BLaER1 (cell line): ENCODE measurements at regions not wholly inside any gene's neighbourhood (a gene's known extent, or its start where the extent isn't known, plus 50 kb on each side); places are given as distances from the start of the nearest gene placed in this dataset.
"Not testable (repeated sequence)": the region's sequence is repeated elsewhere in the genome, so short reads cannot be mapped to it uniquely, and the experiment has no call there.

Experiments
- H3K27ac ChIP-seq: shearing (Covaris generic); formaldehyde crosslinking; 2 replicates; pipeline ENCODE4 v1.8.1; 2022
- H3K27me3 ChIP-seq: shearing (Covaris generic); formaldehyde crosslinking; 2 replicates; pipeline ENCODE4 v1.8.1; 2022
- H3K36me3 ChIP-seq: shearing (Covaris generic); formaldehyde crosslinking; 2 replicates; pipeline ENCODE4 v1.8.1; 2022
- H3K4me1 ChIP-seq: shearing (Covaris generic); formaldehyde crosslinking; 2 replicates; pipeline ENCODE4 v1.8.1; 2022
- H3K4me2 ChIP-seq: shearing (Covaris generic); formaldehyde crosslinking; 2 replicates; pipeline ENCODE4 v1.8.1; 2022
- H3K4me3 ChIP-seq: shearing (Covaris generic); formaldehyde crosslinking; 2 replicates; pipeline ENCODE4 v1.8.1; 2022
- H3K9ac ChIP-seq: shearing (Covaris generic); formaldehyde crosslinking; 2 replicates; pipeline ENCODE4 v1.8.1; 2022
- H3K9me3 ChIP-seq: shearing (Covaris generic); formaldehyde crosslinking; 2 replicates; pipeline ENCODE4 v1.8.1; 2022
- H4K20me1 ChIP-seq: shearing (Covaris generic); formaldehyde crosslinking; 2 replicates; pipeline ENCODE4 v1.8.1; 2022
- Cebpa-rat ChIP-seq: shearing (Covaris generic); IDR thresholded peaks from 2 replicates; pipeline ENCODE4 v1.8.1; 2022

- Histone ChIP-seq H3K9ac (no peak overlapping the region), H3K27me3 (no peaks in the 10 kb centered on the region), H3K36me3 (no peaks in the 10 kb centered on the region), H3K4me1 (no peaks in the 10 kb centered on the region), H3K9me3 (peaks cover 15% of the 10 kb centered on the region), H4K20me1 (no peaks in the 10 kb centered on the region), H3K4me3 (no peak overlapping the region), H3K4me2 (no peak overlapping the region), H3K27ac (no peak overlapping the region)
- TF ChIP-seq Cebpa-rat: no peak
Measured at GRCh38 chr13:81194362-81194761, 853.4 kb upstream of the SPRY2 start.

GRCh38 chr13:81184556-81185265, 843.8 kb upstream of the SPRY2 start:
- H3K27me3 ChIP-seq: no peaks in the 10 kb centered on the region
- H3K4me3 ChIP-seq: no peak overlapping the region
- TF ChIP-seq Cebpa-rat: no peak
- H3K4me2 ChIP-seq: no peak overlapping the region
- H3K36me3 ChIP-seq: no peaks in the 10 kb centered on the region
- no peak overlapping the region for H3K9ac ChIP-seq
- no peaks in the 10 kb centered on the region for H4K20me1 ChIP-seq
- H3K9me3 ChIP-seq: no peaks in the 10 kb centered on the region
- H3K27ac ChIP-seq: no peak overlapping the region
- no peaks in the 10 kb centered on the region for H3K4me1 ChIP-seq

GRCh38 chr13:81172603-81173002, 831.7 kb upstream of the SPRY2 start:
- Histone ChIP-seq H3K9me3 (no peaks in the 10 kb centered on the region), H3K36me3 (no peaks in the 10 kb centered on the region), H3K27me3 (no peaks in the 10 kb centered on the region), H3K4me1 (no peaks in the 10 kb centered on the region), H3K4me3 (no peak overlapping the region), H3K27ac (no peak overlapping the region), H4K20me1 (no peaks in the 10 kb centered on the region), H3K4me2 (no peak overlapping the region), H3K9ac (no peak overlapping the region)
- TF ChIP-seq Cebpa-rat: no peak

GRCh38 chr13:81171065-81171647, 830.2 kb upstream of the SPRY2 start:
- H3K4me2 ChIP-seq: no peak overlapping the region
- H3K27ac ChIP-seq: no peak overlapping the region
- H3K27me3 ChIP-seq: no peaks in the 10 kb centered on the region
- TF ChIP-seq Cebpa-rat: no peak
- H3K9me3 ChIP-seq: no peaks in the 10 kb centered on the region
- H3K36me3 ChIP-seq: no peaks in the 10 kb centered on the region
- no peaks in the 10 kb centered on the region for H4K20me1 ChIP-seq
- H3K4me3 ChIP-seq: no peak overlapping the region
- H3K4me1 ChIP-seq: no peaks in the 10 kb centered on the region
- H3K9ac ChIP-seq: no peak overlapping the region

GRCh38 chr13:81163823-81164222, 822.9 kb upstream of the SPRY2 start:
- H3K4me3 ChIP-seq: not testable (repeated sequence)

GRCh38 chr13:81153478-81153877, 812.6 kb upstream of the SPRY2 start:
- no peak overlapping the region for H3K27ac ChIP-seq
- no peak overlapping the region for H3K9ac ChIP-seq
- no peaks in the 10 kb centered on the region for H3K9me3 ChIP-seq
- H3K4me3 ChIP-seq: no peak overlapping the region
- H3K4me2 ChIP-seq: no peak overlapping the region
- H3K27me3 ChIP-seq: no peaks in the 10 kb centered on the region
- no peaks in the 10 kb centered on the region for H3K36me3 ChIP-seq
- TF ChIP-seq Cebpa-rat: no peak
- no peaks in the 10 kb centered on the region for H4K20me1 ChIP-seq
- H3K4me1 ChIP-seq: no peaks in the 10 kb centered on the region

More at GRCh38 chr13:81163823-81164222, 822.9 kb upstream of the SPRY2 start:
- not testable (repeated sequence) for H3K36me3 ChIP-seq, H3K27ac ChIP-seq, H3K9ac ChIP-seq, H3K4me2 ChIP-seq, H3K27me3 ChIP-seq, H4K20me1 ChIP-seq, H3K9me3 ChIP-seq, H3K4me1 ChIP-seq

- Histone ChIP-seq H4K20me1 (no peaks in the 10 kb centered on the region), H3K4me2 (no peak overlapping the region), H3K27ac (no peak overlapping the region), H3K36me3 (no peaks in the 10 kb centered on the region), H3K9ac (no peak overlapping the region), H3K27me3 (no peaks in the 10 kb centered on the region), H3K4me1 (no peaks in the 10 kb centered on the region), H3K4me3 (no peak overlapping the region), H3K9me3 (no peaks in the 10 kb centered on the region)
- no peak for TF ChIP-seq Cebpa-rat
Measured at GRCh38 chr13:81148822-81149221, 807.9 kb upstream of the SPRY2 start.

GRCh38 chr13:81146576-81146975, 805.6 kb upstream of the SPRY2 start:
- not testable (repeated sequence) for H4K20me1 ChIP-seq, H3K4me3 ChIP-seq, H3K9me3 ChIP-seq, H3K9ac ChIP-seq, H3K4me2 ChIP-seq, H3K27ac ChIP-seq, H3K4me1 ChIP-seq, H3K36me3 ChIP-seq, H3K27me3 ChIP-seq

- Histone ChIP-seq H3K27me3 (no peaks in the 10 kb centered on the region), H3K36me3 (no peaks in the 10 kb centered on the region), H3K4me3 (no peak overlapping the region), H3K9ac (no peak overlapping the region), H3K4me2 (no peak overlapping the region), H4K20me1 (no peaks in the 10 kb centered on the region), H3K27ac (no peak overlapping the region), H3K4me1 (no peaks in the 10 kb centered on the region), H3K9me3 (no peaks in the 10 kb centered on the region)
- no peak for TF ChIP-seq Cebpa-rat
Measured at GRCh38 chr13:81142306-81142999, 801.5 kb upstream of the SPRY2 start.

- Histone ChIP-seq H3K4me1 (no peaks in the 10 kb centered on the region), H3K4me3 (no peak overlapping the region), H3K36me3 (no peaks in the 10 kb centered on the region), H3K4me2 (no peak overlapping the region), H4K20me1 (no peaks in the 10 kb centered on the region), H3K9ac (no peak overlapping the region), H3K9me3 (no peaks in the 10 kb centered on the region), H3K27ac (no peak overlapping the region), H3K27me3 (no peaks in the 10 kb centered on the region)
- TF ChIP-seq Cebpa-rat: no peak
Measured at GRCh38 chr13:81140675-81141074, 799.7 kb upstream of the SPRY2 start.
